Inflammatory macrophage (primary cell): ENCODE measurements at regions not wholly inside any gene's neighbourhood (a gene's known extent, or its start where the extent isn't known, plus 50 kb on each side); places are given as distances from the start of the nearest gene placed in this dataset.

ENCODE experiments used
- DNase-seq, 2 donors: peaks; one replicate each; pipeline ENCODE4 v3.0.0-alpha.2; 2020 to 2022

DNA sequence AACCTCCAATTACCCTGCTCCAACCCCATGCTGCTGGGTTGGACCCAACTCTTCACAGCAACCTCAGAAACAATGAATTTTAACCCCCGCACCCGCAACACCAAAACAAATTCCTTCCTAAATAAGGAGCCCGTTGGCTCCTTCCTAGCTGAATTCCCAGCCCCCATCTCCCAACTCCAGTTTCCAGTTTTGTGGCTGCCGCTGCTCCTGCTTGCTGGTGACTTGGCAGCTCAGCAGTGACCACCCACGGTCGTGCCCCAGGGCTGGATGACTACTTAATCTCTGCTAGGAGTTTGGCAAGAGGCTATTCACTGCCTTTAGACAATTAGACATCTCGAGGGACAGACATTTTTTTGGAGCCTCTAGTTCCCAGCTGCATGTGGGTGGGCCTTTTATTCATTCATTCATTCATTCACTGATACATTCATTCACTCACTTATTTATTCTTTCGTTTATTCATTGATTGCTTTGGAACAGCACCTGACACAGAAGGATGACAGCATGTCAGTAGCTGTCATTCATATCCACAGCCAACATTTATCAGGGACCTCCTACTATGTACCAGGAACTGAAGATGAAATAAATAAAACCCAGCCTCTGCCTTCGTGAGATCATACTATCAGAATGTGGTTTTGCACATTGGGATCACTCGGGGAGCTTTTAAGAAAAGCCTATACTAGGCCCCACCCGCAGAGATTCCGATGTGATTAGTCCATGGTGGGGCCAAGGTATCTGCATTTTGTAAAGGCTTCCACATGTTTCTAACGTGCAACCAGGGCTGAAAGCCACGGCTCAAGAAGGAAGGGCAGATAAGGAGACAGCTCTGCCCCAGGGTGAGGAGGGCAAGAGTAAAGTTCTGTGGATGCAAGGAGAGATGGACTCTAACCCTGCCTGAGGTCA lies 256.5 kb downstream of the SHQ1 start:
- DNase-seq = peak; percentile 38 to 70

GRCh38 chr3:72590732-72591221 lies 257.5 kb downstream of the SHQ1 start:
- no peak for DNase-seq

DNA sequence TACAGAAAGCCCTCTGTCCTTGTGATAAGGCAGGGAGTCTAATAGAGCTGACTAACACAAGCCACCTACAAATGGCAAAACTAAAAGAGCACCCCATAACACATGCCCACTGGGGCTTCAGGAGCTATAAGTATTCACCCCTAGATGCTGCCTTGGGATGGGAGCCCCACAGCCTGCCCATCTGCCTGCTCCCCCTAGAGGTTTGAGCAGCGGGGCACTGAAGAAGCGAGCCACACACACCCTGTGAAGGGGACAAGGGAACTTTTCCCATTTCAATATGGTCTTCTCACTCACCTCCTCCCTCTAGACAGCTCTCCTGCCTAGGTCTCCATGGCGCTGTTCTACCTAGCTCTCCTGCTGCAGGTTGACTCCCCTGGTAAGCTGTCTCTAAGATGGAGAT lies 261.0 kb downstream of the SHQ1 start:
- DNase-seq = no peak

- no peak for DNase-seq
Measured at GRCh38 chr3:72586694-72587093, 261.6 kb downstream of the SHQ1 start.

DNA sequence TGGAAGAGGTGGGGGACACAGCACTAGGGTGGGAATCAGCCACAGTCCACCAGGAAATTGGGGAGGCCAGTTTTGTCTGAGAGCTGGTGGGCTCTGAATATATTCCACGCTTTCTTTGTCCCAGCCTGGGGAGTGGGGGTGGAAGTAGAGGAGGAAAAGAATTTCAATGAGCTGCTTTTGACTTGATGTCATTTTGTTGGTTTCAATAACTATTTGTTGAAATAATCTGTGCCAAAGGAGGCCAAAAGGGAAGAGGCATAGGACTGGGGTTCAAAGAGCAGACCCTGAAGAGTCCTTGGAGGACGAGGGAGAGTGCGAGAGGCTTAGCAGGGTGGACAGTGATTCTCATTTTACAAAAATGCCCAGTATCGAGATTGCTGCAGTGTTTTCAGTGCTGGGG lies 262.3 kb downstream of the SHQ1 start:
- no peak for DNase-seq

DNA sequence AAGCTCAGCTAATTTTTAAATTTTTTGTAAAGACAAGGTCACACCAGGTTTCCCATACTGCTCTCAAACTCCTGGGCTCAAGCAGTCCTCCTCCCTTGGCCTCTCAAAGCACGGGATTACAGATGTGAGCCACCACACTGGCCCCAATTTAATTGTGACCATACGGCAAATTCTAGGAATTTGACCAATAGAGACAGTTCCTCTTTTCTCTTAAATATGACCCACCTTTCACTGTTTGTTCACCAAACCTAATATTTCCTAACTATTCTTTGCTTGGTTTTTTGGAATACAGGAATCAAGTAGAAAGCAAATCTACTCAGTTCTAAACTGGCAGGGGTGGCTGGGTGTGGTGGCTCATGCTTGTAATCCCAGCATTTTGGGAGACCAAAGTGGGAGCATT lies 264.0 kb downstream of the SHQ1 start:
- DNase-seq = no peak

DNA sequence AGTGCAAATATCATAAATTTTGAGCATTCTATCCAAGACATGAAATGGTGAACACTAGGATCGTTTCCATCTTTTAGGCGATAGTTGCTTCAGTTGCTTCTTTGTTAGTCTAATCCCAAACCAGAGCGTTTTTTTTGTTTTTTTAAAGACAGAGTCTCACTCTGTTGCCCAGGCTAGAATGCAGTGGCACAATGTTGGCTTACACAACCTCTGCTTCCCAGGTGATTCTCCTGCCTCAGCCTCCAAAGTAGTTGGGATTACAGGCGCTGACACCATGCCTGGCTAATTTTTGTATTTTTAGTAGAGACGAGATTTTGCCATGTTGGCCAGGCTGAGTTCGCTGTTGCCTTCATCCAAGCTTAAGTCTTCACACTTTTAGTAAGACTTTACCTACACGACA lies 265.3 kb downstream of the SHQ1 start:
- no peak for DNase-seq

DNA sequence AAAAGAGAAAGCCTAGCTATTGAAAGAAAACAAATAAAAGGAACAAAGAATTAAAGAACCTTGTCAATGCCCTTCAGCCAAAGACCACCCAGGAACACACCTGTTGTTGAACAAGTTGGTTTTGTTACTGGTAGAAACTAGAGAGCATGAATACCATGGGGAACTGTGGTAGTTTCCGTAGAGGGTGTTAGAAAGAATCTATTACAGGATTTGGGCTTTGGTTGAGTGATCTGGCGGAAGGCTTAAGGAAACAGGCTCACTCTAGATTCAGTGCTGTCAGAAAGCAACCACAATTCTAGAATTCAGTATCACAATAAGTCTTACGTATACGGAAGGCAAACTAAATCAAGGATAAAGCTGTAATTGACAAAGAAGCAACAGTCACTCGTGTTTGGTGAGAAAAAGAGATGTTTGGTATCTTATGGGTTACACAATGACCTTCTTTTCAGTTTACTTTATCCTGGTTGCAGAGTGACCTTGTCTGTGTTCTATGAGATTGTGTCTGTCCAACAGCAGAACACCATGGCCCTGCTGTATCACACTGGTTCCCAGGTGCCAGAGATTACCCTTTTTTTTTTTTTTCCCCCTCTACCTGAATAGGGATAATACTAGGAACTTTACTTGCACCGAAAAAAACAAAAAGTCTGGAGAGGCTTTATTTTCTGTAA lies 265.9 kb downstream of the SHQ1 start:
- DNase-seq = no peak

GRCh38 chr3:72580900-72581299 lies 267.3 kb downstream of the SHQ1 start:
- no peak for DNase-seq

GRCh38 chr3:72580246-72580756 lies 267.9 kb downstream of the SHQ1 start:
- DNase-seq = no peak

DNA sequence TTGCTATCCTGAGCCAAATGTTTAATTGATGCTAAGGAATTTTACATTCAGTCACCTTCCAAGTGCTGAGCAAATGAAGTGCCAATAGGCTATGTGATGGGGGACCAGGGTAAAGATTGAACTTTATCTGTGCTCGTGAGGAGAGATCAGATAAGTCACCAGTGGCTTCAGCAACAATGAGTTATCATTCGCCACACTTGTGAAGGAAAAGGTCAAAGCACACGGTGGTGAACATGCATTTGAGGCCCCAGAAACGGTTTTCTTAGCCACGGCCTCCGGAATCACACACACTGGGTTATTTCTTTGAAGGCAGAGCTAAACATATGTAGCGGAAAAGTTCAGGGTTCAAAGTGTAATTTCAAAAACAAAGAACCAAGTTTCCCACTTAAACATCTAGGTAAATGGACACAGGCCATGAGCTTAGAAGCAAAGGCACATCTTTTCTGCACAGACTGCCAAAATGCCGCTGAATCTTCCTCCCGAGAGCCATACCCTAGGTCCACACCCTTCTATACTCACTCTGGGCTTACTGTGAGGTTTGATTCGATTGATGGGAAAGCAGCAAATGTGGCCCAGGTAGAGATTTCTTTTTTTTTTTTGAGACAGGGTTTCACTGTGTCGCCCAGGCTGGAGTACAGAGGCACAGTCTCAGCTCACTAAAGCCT lies 268.5 kb downstream of the SHQ1 start:
- no peak for DNase-seq

DNA sequence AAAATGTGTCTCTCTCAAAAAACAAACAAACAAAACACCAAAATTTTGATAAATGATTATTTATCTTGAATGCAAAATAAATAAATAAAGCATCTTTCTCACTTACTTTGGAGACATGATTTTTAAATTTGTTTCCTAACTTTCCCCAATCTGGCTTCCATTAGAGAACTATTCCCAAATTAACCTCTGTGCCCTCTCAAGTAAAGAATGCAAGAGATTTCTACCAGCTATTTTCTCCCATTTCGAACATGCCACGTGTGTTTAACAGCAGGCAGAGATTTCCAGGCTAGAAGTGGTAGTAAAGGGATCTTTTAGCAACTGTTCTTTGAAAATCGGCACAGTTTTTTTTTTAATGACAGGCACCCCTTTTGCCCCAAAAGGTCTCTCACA lies 269.1 kb downstream of the SHQ1 start:
- no peak for DNase-seq

- peak in 1 of 2 donors; percentile 36 for DNase-seq
Measured at GRCh38 chr3:72577190-72577589, 271.1 kb downstream of the SHQ1 start.

DNA sequence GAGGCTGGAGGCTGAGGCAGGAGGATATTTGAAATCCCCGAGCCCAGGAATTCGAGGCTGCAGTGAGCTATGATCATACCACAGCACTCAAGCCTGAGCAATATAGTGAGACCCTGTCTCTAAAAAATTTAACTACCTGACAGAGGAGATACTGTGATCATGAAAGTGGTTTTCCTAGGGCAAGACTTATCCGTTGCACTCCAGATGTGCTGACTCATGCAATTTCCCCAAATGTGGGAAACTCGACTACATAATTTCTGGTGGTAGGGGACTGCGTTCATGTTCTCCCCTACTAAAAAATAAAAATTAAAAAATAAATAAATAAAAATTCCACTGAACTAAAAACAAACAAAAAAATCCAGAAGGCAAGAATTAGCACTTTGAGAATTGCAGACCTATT lies 271.7 kb downstream of the SHQ1 start:
- no peak for DNase-seq

DNA sequence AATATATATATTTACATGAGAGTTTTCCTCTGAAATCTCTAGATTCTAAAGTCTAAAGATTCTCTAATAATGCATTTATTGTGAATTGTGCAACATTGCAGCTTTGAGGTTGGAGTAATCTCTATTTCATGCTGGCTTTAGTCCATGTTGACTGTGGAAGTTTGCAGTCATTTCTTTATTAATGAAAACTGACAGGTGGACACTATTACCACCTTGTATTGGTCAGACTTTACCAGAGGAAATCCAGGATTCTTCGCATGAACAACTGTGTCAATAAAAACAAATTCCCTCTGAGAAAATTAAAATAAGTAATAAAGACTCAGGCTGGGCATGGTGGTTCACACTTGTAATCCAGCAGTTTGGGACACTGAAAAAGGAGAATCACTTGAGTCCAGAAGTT lies 274.1 kb downstream of the SHQ1 start:
- DNase-seq = no peak

DNA sequence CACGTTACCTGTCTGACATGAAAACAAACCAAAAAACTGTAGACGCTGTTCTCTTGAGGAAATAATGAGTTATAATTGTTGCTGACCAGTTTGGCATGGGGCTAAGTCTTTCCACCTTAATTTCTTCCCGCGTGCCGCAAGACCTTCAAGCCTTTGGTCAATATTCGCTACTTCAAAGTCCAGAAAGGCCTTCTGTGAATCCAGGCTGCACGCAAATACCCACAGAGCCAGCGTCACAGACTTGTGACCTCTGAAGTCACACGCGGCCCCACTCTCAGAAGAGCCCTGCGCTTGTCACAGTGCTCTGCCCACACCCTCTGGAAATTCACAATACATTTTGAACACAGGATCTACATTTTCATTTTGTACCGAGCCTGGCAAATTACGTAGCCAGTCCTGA lies 275.2 kb downstream of the SHQ1 start:
- no peak for DNase-seq

GRCh38 chr3:72572489-72573007 lies 275.7 kb downstream of the SHQ1 start:
- DNase-seq = no peak

GRCh38 chr3:72571638-72572114 lies 276.6 kb downstream of the SHQ1 start:
- DNase-seq = no peak

DNA sequence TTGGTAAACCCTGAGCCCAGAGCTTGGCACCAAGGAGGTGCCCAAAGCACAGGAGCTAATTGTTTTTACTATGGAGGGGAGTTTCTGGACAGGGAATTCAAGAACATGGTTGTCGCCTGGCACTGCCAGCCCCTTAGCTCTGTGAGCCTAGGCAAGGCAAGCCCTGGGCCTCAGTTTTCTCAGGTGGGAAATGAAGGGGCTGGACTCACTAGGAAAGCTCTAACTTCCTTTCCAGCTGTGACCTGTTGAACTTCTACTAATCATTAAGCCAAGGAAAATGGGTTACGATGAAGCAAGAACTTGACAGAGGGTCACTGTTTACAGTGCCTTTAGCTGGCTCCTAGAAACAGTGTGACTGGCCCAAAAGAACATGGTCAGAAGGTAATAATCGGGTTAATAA lies 277.2 kb downstream of the SHQ1 start:
- DNase-seq = no peak

DNA sequence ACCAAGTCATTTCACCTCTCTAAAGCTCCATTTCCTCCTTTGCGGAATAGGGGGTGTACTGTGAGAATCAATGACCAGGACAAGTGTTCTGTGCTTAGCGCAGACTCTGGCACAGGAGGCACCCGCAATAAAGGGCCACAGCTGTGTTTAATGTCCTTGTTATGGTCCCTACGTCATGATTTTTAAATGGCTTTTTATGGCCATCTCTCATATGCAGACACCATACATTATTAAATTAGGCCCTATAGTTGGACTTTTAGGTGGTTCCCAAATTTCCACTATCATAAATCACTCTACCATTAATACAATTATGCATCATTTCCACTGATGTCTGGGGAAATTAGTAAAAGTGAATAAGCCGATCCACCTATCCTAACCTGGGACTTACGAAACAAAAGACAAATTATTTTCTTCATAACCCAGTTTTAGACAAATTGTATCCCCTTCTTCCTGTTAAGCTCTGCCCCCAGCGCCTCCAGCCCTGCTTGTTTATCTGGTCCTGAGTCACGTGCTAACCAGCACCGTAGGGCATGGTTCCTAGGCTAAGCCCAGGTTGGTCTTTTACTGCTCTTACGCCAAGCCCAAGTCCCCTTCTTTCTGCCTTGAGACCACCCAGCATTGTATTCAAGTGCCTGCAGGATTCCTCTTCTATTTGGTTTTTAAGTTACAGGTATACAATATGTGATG lies 278.3 kb downstream of the SHQ1 start:
- DNase-seq = no peak

DNA sequence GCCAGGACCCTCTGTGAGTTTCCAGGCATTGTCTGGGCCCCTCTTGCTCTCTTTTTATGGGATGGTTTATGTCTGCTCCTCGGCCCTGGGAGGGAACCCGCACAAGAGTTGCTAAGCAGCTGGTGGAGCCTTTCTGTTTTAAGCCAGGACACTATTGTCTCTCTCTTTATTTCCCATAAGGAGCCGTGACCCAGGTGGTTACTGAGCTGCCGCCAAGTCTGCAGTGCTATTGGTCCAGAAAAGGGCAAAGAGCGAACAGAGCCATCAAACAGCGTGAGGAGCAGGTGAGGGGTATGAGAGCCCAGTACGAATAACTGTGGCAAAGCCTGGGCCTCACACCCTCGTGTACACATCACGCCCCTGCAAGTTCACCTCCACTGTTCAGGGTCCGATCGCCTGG lies 280.2 kb downstream of the SHQ1 start:
- no peak for DNase-seq

- peak; percentile 72 to 79 for DNase-seq
Measured at GRCh38 chr3:72567474-72567873, 280.8 kb downstream of the SHQ1 start.
